GM12872 (cell line): ENCODE measurements at regions not wholly inside any gene's neighbourhood (a gene's known extent, or its start where the extent isn't known, plus 50 kb on each side); places are given as distances from the start of the nearest gene placed in this dataset.
A peak's percentile ranks its signal among the peaks of the same experiment; 100 is the strongest.

Source experiments
- TF ChIP-seq, protein P1 (sequence below): IDR thresholded peaks from 3 replicates; pipeline ENCODE4 v1.5.1; 2011; ENCODE audit warnings: low read depth, mild to moderate bottlenecking, low read length, moderate library complexity; ENCODE audit not compliant: insufficient read depth

DNA sequence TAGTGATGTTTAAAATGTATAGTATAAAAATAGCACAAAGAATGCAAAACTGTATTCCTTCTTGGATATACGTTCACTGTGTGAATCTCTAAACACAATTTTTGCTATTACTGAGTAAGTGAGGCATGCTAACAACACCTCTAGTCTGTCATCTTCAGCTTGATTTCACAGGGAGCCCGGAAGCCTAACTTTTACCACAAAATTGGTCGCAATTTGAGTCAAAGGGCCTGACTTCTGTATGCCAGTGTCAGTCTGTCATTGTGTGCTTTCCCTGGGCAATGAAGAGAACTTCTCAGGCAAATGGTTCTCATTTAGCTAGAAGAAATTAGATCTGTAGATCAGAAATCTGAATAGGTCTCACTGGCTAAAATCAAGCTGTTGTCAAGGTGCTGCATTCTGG, 1059.5 kb downstream of the FAM181B start:
- TF ChIP-seq, protein P1, sequence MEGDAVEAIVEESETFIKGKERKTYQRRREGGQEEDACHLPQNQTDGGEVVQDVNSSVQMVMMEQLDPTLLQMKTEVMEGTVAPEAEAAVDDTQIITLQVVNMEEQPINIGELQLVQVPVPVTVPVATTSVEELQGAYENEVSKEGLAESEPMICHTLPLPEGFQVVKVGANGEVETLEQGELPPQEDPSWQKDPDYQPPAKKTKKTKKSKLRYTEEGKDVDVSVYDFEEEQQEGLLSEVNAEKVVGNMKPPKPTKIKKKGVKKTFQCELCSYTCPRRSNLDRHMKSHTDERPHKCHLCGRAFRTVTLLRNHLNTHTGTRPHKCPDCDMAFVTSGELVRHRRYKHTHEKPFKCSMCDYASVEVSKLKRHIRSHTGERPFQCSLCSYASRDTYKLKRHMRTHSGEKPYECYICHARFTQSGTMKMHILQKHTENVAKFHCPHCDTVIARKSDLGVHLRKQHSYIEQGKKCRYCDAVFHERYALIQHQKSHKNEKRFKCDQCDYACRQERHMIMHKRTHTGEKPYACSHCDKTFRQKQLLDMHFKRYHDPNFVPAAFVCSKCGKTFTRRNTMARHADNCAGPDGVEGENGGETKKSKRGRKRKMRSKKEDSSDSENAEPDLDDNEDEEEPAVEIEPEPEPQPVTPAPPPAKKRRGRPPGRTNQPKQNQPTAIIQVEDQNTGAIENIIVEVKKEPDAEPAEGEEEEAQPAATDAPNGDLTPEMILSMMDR, result no peak

DNA sequence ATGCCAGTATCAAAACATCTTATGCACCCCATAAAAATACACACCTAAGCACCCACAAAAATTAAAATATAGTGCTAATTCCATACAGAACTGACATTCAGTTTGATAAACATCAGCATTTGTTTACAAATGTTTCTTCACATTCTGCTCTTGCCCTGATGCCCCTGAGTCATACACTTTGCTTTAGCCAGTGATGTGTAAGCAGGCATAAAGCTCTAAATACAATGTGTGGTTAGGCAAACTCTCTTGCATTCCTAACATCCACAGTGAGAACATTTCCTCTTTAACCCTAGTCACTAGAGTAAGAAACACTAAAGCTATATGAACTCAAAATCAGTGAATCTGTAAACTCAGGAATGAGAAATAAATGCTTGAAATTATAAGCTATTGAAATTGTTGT, 1060.7 kb downstream of the FAM181B start:
- TF ChIP-seq, protein P1, result no peak

DNA sequence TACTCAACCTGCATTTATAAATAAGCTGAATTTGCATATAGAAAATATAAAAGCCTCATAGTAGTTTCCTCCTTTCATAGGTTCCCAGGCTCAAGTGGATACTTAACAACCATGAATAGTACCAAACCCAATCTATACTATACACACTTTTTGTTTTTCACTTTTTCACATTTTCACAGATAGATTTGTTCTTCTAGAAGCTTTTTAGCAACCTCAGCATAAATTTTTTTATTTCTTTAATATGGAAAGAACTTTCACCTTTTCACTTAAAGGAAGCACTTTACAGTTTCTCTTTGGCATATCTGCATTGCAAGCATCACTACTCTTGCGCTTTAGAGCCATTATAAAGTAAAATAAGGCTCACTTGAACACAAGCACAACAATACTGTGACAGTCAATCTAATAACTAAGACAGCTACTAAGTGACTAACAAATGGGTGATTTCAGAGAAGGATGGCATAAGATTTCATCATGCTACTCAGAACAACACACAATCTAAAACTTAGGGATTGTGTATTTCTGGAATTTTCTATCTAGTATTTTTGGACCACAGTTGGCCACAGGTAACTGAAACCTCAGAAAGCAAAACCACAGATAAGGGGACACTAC, 1063.6 kb downstream of the FAM181B start:
- TF ChIP-seq, protein P1, result no peak

DNA sequence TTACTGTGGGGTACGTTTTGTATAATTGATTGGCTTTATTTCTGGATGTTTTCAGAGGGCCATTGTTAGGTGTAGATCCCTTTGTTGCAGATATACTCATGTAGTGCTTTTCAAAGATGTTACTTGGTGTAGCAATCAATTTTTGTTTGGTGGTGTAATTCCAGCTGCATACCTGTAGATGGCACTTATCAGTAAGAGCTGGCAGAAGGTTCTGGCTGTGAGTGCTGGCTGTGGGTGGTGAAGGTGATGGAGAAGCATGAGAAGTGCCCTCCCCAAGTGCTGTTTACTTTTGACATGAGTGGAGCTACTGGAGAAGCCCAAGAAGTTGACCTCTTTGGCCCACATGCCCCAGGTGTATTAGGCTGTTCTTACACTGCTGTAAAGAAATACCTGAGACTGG, 1074.9 kb downstream of the FAM181B start:
- TF ChIP-seq, protein P1, result peak; percentile 67

DNA sequence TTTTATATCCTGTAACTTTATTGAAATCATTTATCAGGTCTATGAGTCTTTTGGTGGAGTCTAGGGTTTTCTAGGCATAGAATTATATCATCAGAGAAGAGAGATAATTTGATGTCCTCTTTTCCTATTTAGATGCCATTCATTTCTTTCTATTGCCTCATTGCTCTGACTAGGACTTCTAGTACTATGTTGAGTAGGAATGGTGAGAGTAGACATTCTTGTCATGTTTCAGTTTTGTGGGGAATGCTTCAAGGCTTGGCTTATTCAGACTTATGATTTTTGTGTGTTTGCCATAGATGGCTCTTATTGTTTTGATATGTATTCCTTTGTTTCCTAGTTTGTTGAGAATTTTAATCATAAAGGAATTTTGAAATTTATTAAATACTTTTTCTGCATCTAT, 1078.3 kb downstream of the FAM181B start:
- TF ChIP-seq, protein P1, result no peak

DNA sequence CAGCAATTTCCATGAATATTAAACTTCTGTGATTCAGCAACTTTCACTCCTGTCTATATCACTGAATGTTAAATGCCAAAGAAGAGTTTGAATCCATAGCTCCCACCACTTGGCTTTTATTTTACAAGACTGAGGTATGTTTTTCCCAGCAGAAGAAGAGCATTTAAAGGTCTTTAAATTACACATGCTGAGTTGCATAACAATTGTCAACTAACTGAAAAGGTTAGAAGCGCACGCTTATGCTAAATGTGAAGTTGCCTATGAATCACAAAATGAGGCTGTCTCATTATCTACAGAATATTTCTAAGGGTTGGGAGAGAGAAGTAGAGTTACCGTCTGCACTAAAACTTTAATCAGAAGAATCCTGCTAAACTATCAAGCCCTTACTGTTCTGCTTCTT, 1086.3 kb downstream of the FAM181B start:
- TF ChIP-seq, protein P1, result no peak

DNA sequence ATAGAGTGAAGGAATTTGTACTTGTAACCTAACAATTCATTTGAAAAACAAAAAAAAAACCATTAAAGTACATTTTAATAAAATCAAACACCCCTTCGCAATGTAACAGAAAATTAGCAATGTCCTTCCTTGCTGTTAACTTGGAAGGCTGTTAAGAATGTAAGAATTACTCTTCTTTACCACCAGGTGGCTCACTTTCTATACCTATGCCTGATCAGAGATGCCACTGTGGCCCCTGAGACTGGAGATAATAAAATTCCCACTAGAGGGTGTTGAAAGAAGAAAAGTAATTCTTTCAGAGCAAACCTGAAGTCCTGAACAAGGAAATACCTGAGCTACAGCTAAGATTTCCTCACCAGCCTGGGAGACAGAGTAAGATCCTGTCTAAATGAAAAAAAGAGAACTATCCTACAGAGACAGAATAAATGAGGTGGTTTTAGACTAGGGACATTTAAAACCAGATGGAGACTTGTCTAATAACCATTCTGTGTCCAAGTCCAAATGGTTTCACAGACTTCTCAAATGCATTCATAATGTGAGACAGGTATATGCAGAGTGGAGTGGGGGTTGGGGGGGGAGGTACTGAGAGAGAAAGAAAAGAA, 1089.3 kb downstream of the FAM181B start:
- TF ChIP-seq, protein P1, result peak; percentile 64

DNA sequence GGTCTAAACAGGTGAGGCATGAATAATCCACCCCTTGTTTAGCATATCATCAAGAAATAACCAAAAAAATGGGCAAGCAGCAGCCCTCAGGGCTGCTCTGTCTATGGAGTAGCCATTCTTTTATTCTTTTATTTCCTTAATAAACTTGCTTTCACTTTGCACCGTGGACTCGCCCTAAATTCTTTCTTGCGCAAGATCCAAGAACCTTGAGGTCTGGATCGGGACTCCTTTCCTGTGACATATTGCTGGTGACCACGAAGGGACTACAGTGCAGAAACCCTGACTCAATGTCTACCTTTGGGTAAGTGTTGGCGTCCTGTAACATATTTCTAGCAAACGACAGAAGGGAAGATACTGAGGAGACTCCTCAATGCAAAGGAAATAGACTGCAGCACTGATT, 1099.2 kb downstream of the FAM181B start:
- TF ChIP-seq, protein P1, result no peak
